Urinary bladder (tissue), 3 donors: ENCODE measurements at regions not wholly inside any gene's neighbourhood (a gene's known extent, or its start where the extent isn't known, plus 50 kb on each side); places are given as distances from the start of the nearest gene placed in this dataset.

ENCODE experiments used
- DNase-seq: peaks from one replicate; pipeline ENCODE4 v3.0.0-alpha.2; 2015; ENCODE audit errors: extremely low spot score
- H3K27ac ChIP-seq: one replicate; pipeline ENCODE4 v1.5.1; 2013; ENCODE audit warnings: low read depth, mild to moderate bottlenecking, moderate library complexity
- H3K36me3 ChIP-seq: one replicate; pipeline ENCODE4 v1.6.1; 2013; ENCODE audit warnings: mild to moderate bottlenecking, moderate library complexity; ENCODE audit not compliant: insufficient read depth
- H3K4me1 ChIP-seq: one replicate; pipeline ENCODE4 v1.6.1; 2013; ENCODE audit warnings: mild to moderate bottlenecking, moderate library complexity; ENCODE audit not compliant: insufficient read depth
- H3K4me3 ChIP-seq: one replicate; pipeline ENCODE4 v1.5.1; 2013; ENCODE audit warnings: low read depth, low read length
- WGBS: extraction: QIAGEN DNeasy Blood & Tissue Kit; methylation state at CpG from one replicate; pipeline ENCODE4 v1.1.7; 2013; 5-methylcytosine and 5-hydroxymethylcytosine counted together
- donor health status: healthy with polysubstance abuse.
- donor health status: healthy.

GRCh38 chr11:80010536-80010935, 569.7 kb upstream of the TENM4 start:
- 42% methylated on average over 1 of the region's 1 CpG for WGBS

GRCh38 chr11:80009081-80009480, 568.3 kb upstream of the TENM4 start:
- Histone ChIP-seq H3K36me3 (no peaks in the 10 kb centered on the region), H3K4me1 (no peaks in the 10 kb centered on the region), H3K4me3 (no peak overlapping the region), H3K27ac (no peak overlapping the region)
- WGBS: 79% methylated on average over 3 of the region's 3 CpGs
- no peak for DNase-seq

More at GRCh38 chr11:80010536-80010935, 569.7 kb upstream of the TENM4 start:
- H3K4me1 ChIP-seq: no peaks in the 10 kb centered on the region
- H3K27ac ChIP-seq: no peak overlapping the region
- DNase-seq: no peak
- no peak overlapping the region for H3K4me3 ChIP-seq
- no peaks in the 10 kb centered on the region for H3K36me3 ChIP-seq

- Histone ChIP-seq H3K27ac (no peak overlapping the region), H3K4me3 (no peak overlapping the region), H3K36me3 (no peaks in the 10 kb centered on the region), H3K4me1 (no peaks in the 10 kb centered on the region)
- 67% methylated on average over 6 of the region's 6 CpGs for WGBS
- DNase-seq: no peak
These were observed 566.8 kb upstream of the TENM4 start for GRCh38 chr11:80007616-80008015.

GRCh38 chr11:79990141-79990540, 549.3 kb upstream of the TENM4 start:
- no peaks in the 10 kb centered on the region for H3K4me1 ChIP-seq
- no peak overlapping the region for H3K4me3 ChIP-seq
- no peak for DNase-seq
- H3K27ac ChIP-seq: no peak overlapping the region
- WGBS: 71% methylated on average over 3 of the region's 3 CpGs
- no peaks in the 10 kb centered on the region for H3K36me3 ChIP-seq

- Histone ChIP-seq H3K4me1 (no peaks in the 10 kb centered on the region), H3K27ac (no peak overlapping the region), H3K4me3 (no peak overlapping the region), H3K36me3 (no peaks in the 10 kb centered on the region)
- 64% methylated on average over 4 of the region's 4 CpGs for whole genome bisulfite sequencing
- DNase-seq: no peak
These were observed 541.4 kb upstream of the TENM4 start for GRCh38 chr11:79982185-79982584.

- no peak for DNase-seq
- Histone ChIP-seq H3K27ac (no peak overlapping the region), H3K4me1 (no peaks in the 10 kb centered on the region), H3K4me3 (no peak overlapping the region), H3K36me3 (no peaks in the 10 kb centered on the region)
These were observed 540.1 kb upstream of the TENM4 start for GRCh38 chr11:79980916-79981315.

GRCh38 chr11:79973721-79974617, 533.1 kb upstream of the TENM4 start:
- WGBS: 31% methylated on average over 7 of the region's 7 CpGs
- no peak overlapping the region for H3K27ac ChIP-seq
- no peak for DNase-seq
- no peaks in the 10 kb centered on the region for H3K36me3 ChIP-seq
- no peaks in the 10 kb centered on the region for H3K4me1 ChIP-seq
- no peak overlapping the region for H3K4me3 ChIP-seq

GRCh38 chr11:79971255-79971654, 530.4 kb upstream of the TENM4 start:
- H3K4me1 ChIP-seq: no peaks in the 10 kb centered on the region
- no peak overlapping the region for H3K4me3 ChIP-seq
- DNase-seq: no peak
- H3K27ac ChIP-seq: no peak overlapping the region
- WGBS: 77% methylated on average over 3 of the region's 3 CpGs
- no peaks in the 10 kb centered on the region for H3K36me3 ChIP-seq

GRCh38 chr11:79966592-79966991, 525.8 kb upstream of the TENM4 start:
- Histone ChIP-seq H3K4me1 (no peaks in the 10 kb centered on the region), H3K27ac (no peak overlapping the region), H3K4me3 (no peak overlapping the region), H3K36me3 (no peaks in the 10 kb centered on the region)
- no peak for DNase-seq
- WGBS: 76% methylated on average over 1 of the region's 1 CpG

GRCh38 chr11:79963856-79964645, 523.2 kb upstream of the TENM4 start:
- WGBS: 52% methylated on average over 5 of the region's 5 CpGs
- no peak overlapping the region for H3K27ac ChIP-seq
- H3K4me1 ChIP-seq: no peaks in the 10 kb centered on the region
- no peak overlapping the region for H3K4me3 ChIP-seq
- H3K36me3 ChIP-seq: no peaks in the 10 kb centered on the region
- DNase-seq: no peak

GRCh38 chr11:79960461-79960860, 519.6 kb upstream of the TENM4 start:
- no peak for DNase-seq
- no peak overlapping the region for H3K27ac ChIP-seq

GRCh38 chr11:79959318-79959717, 518.5 kb upstream of the TENM4 start:
- Histone ChIP-seq H3K27ac (no peak overlapping the region), H3K4me1 (no peaks in the 10 kb centered on the region), H3K4me3 (no peak overlapping the region), H3K36me3 (no peaks in the 10 kb centered on the region)
- 87% methylated on average over 2 of the region's 2 CpGs for WGBS
- DNase-seq: no peak

More at GRCh38 chr11:79960461-79960860, 519.6 kb upstream of the TENM4 start:
- Histone ChIP-seq H3K4me1 (no peaks in the 10 kb centered on the region), H3K4me3 (no peak overlapping the region), H3K36me3 (no peaks in the 10 kb centered on the region)

GRCh38 chr11:79957702-79958101, 516.9 kb upstream of the TENM4 start:
- Histone ChIP-seq H3K27ac (no peak overlapping the region), H3K4me1 (no peaks in the 10 kb centered on the region), H3K4me3 (no peak overlapping the region), H3K36me3 (no peaks in the 10 kb centered on the region)
- no peak for DNase-seq

- no peaks in the 10 kb centered on the region for H3K4me1 ChIP-seq
- H3K27ac ChIP-seq: no peak overlapping the region
- 85% methylated on average over 4 of the region's 4 CpGs for WGBS
- DNase-seq: no peak
- H3K4me3 ChIP-seq: no peak overlapping the region
- no peaks in the 10 kb centered on the region for H3K36me3 ChIP-seq
These were observed 515.2 kb upstream of the TENM4 start for GRCh38 chr11:79956061-79956460.
